Colonic mucosa (tissue), 4 donors: ENCODE measurements at regions not wholly inside any gene's neighbourhood (a gene's known extent, or its start where the extent isn't known, plus 50 kb on each side); places are given as distances from the start of the nearest gene placed in this dataset.

Experiments
- DNase-seq: peaks from one replicate; pipeline ENCODE4 v3.0.0-alpha.2; 2020
- H3K27ac ChIP-seq: fragments of 200-600 bp; one replicate; pipeline ENCODE4 v1.8.0; 2021
- H3K27me3 ChIP-seq: fragments of 200-600 bp; one replicate; pipeline ENCODE4 v1.8.0; 2021
- H3K36me3 ChIP-seq: fragments of 200-600 bp; one replicate; pipeline ENCODE4 v1.8.0; 2021
- H3K4me1 ChIP-seq: fragments of 200-600 bp; one replicate; pipeline ENCODE4 v1.8.0; 2021; ENCODE audit warnings: mild to moderate bottlenecking
- H3K4me3 ChIP-seq: fragments of 200-600 bp; one replicate; pipeline ENCODE4 v1.8.0; 2021
- H3K9ac ChIP-seq, 2 donors: one replicate each; pipeline ENCODE4 v1.7.0; 2013; ENCODE audit warnings: control low read depth in 2 of 2, low read depth in 2 of 2, low read length in 2 of 2
- H3K9me3 ChIP-seq: fragments of 200-600 bp; one replicate; pipeline ENCODE4 v1.8.0; 2021
- CTCF ChIP-seq: fragments of 200-600 bp; IDR thresholded peaks from one replicate; pipeline ENCODE4 v1.8.0; 2022; ENCODE audit warnings: antibody characterized with exemption, mild to moderate bottlenecking
- intact Hi-C: fragments of 100-400 bp; cut with DNase I; formaldehyde crosslinking; loops from one replicate; pipeline ENCODE4 v1.14.1; 2022
- donor health status: healthy.
- donor health status: DM: no; HTN: no; CAD: no.
- donor health status: DM: no; HTN: no; CAD: no.

- Histone ChIP-seq H3K9me3 (no peaks in the 10 kb centered on the region), H3K4me3 (no peak overlapping the region), H3K36me3 (no peaks in the 10 kb centered on the region), H3K4me1 (no peaks in the 10 kb centered on the region), H3K9ac (no peak overlapping the region), H3K27ac (peak overlapping the region; percentile 23), H3K27me3 (no peaks in the 10 kb centered on the region)
- no peak for TF ChIP-seq CTCF
- no peak for DNase-seq
- intact Hi-C loops, result no loop called here
These were observed 537.9 kb downstream of the CD83 start for GRCh38 chr6:14655201-14656061.

GRCh38 chr6:14656078-14656521 lies 538.5 kb downstream of the CD83 start:
- intact Hi-C loops, result no loop called here
- no peaks in the 10 kb centered on the region for H3K27me3 ChIP-seq
- H3K4me3 ChIP-seq, result no peak overlapping the region
- no peak for DNase-seq
- H3K9me3 ChIP-seq, result no peaks in the 10 kb centered on the region
- no peak overlapping the region for H3K9ac ChIP-seq
- no peaks in the 10 kb centered on the region for H3K4me1 ChIP-seq
- no peak for TF ChIP-seq CTCF
- H3K36me3 ChIP-seq, result no peaks in the 10 kb centered on the region
- H3K27ac ChIP-seq, result peak overlapping the region; percentile 23

GRCh38 chr6:14656649-14657048 lies 539.1 kb downstream of the CD83 start:
- Histone ChIP-seq H3K27ac (no peak overlapping the region), H3K4me1 (no peaks in the 10 kb centered on the region), H3K9me3 (no peaks in the 10 kb centered on the region), H3K36me3 (no peaks in the 10 kb centered on the region), H3K4me3 (no peak overlapping the region), H3K9ac (no peak overlapping the region), H3K27me3 (no peaks in the 10 kb centered on the region)
- intact Hi-C loops, result no loop called here
- no peak for DNase-seq
- no peak for TF ChIP-seq CTCF

- Histone ChIP-seq H3K36me3 (no peaks in the 10 kb centered on the region), H3K4me1 (no peaks in the 10 kb centered on the region), H3K9me3 (no peaks in the 10 kb centered on the region), H3K27ac (no peak overlapping the region), H3K27me3 (no peaks in the 10 kb centered on the region), H3K9ac (no peak overlapping the region), H3K4me3 (no peak overlapping the region)
- TF ChIP-seq CTCF, result no peak
- intact Hi-C loops, result no loop called here
- DNase-seq, result no peak
These were observed 540.5 kb downstream of the CD83 start for GRCh38 chr6:14658030-14658429.

- no peak for DNase-seq
- Histone ChIP-seq H3K4me3 (no peak overlapping the region), H3K9me3 (no peaks in the 10 kb centered on the region), H3K27me3 (no peaks in the 10 kb centered on the region), H3K9ac (no peak overlapping the region), H3K27ac (no peak overlapping the region), H3K4me1 (no peaks in the 10 kb centered on the region), H3K36me3 (no peaks in the 10 kb centered on the region)
- TF ChIP-seq CTCF, result no peak
- intact Hi-C loops, result no loop called here
These were observed 541.5 kb downstream of the CD83 start for GRCh38 chr6:14658886-14659561.
